ENCODE measurements at regions not wholly inside any gene's neighbourhood (a gene's known extent, or its start where the extent isn't known, plus 50 kb on each side); places are given as distances from the start of the nearest gene placed in this dataset.

GRCh38 chr5:167771571-167771970 lies 519.9 kb upstream of the WWC1 start:
- no peak for TF ChIP-seq CTCF (IDR thresholded peaks at IDR 0.05; ENCODE audit: insufficient read depth, low read length, poor library complexity, severe bottlenecking)
- no peaks in the 10 kb centered on the region for H3K36me3 ChIP-seq (ENCODE audit: control insufficient read depth, insufficient read depth, low read length)
- no peak for DNase-seq (ENCODE audit: low read depth)
- H3K27me3 ChIP-seq (ENCODE audit: control insufficient read depth, insufficient read depth, low read length), result no peaks in the 10 kb centered on the region
- no peak overlapping the region for H3K4me3 ChIP-seq (ENCODE audit: low read depth, low read length)

GRCh38 chr5:167773668-167774301 lies 517.7 kb upstream of the WWC1 start:
- no peak for DNase-seq (ENCODE audit: low read depth)
- Histone ChIP-seq H3K4me3 (ENCODE audit: low read depth, low read length) (no peak overlapping the region), H3K36me3 (ENCODE audit: control insufficient read depth, insufficient read depth, low read length) (no peaks in the 10 kb centered on the region), H3K27me3 (ENCODE audit: control insufficient read depth, insufficient read depth, low read length) (no peaks in the 10 kb centered on the region)
- TF ChIP-seq CTCF (IDR thresholded peaks at IDR 0.05; ENCODE audit: insufficient read depth, low read length, poor library complexity, severe bottlenecking), result no peak

DNA sequence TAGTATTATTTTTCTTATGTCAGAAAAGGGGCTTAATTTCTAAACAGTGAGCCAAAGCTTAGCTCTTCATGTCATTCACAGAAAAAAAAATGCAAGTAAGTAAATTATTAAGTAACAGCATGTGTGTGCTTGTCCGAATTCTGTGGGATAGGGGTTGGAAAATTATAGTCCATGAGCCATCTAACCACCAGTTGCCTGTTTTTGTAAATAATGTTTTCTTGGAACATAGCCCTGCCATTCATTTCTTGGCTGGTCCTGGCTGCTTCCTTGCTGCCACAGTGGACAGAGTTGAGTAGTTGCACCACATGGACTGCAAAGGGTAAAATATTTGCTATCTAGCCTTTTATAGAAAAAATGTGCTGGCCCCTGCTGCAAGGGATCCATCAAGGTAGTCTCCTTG lies 513.7 kb upstream of the WWC1 start:
- TF ChIP-seq CTCF (IDR thresholded peaks at IDR 0.05; ENCODE audit: insufficient read depth, low read length, poor library complexity, severe bottlenecking), result no peak
- Histone ChIP-seq H3K36me3 (ENCODE audit: control insufficient read depth, insufficient read depth, low read length) (no peaks in the 10 kb centered on the region), H3K27me3 (ENCODE audit: control insufficient read depth, insufficient read depth, low read length) (no peaks in the 10 kb centered on the region), H3K4me3 (ENCODE audit: low read depth, low read length) (no peak overlapping the region)
- no peak for DNase-seq (ENCODE audit: low read depth)

GRCh38 chr5:167778228-167778627 lies 513.2 kb upstream of the WWC1 start:
- DNase-seq (ENCODE audit: low read depth), result no peak
- no peaks in the 10 kb centered on the region for H3K36me3 ChIP-seq (ENCODE audit: control insufficient read depth, insufficient read depth, low read length)
- no peak for TF ChIP-seq CTCF (IDR thresholded peaks at IDR 0.05; ENCODE audit: insufficient read depth, low read length, poor library complexity, severe bottlenecking)
- H3K27me3 ChIP-seq (ENCODE audit: control insufficient read depth, insufficient read depth, low read length), result no peaks in the 10 kb centered on the region
- no peak overlapping the region for H3K4me3 ChIP-seq (ENCODE audit: low read depth, low read length)

- no peak overlapping the region for H3K4me3 ChIP-seq (ENCODE audit: low read depth, low read length)
- H3K36me3 ChIP-seq (ENCODE audit: control insufficient read depth, insufficient read depth, low read length), result no peaks in the 10 kb centered on the region
- no peak for TF ChIP-seq CTCF (IDR thresholded peaks at IDR 0.05; ENCODE audit: insufficient read depth, low read length, poor library complexity, severe bottlenecking)
- no peak for DNase-seq (ENCODE audit: low read depth)
- H3K27me3 ChIP-seq (ENCODE audit: control insufficient read depth, insufficient read depth, low read length), result no peaks in the 10 kb centered on the region
These were observed 511.8 kb upstream of the WWC1 start for GRCh38 chr5:167779644-167780043.

DNA sequence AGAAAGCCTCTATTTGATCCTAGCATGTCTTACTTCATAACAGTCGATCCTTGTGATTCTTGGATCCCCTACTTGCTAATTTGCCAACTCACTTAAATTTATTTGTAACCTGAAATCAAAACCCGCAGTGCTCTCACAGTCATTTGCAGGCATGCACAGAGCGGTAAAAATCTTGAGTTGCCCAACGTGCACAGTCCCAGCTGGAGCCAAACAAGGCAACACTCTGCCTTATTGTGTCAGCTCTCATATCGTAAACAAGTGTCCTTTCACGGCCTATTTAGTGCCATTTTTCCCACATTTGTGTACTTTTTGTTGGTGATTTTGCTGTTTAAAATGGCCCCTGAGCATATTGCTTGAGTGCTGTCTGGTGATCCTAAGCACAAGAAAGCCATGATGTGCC lies 511.3 kb upstream of the WWC1 start:
- Histone ChIP-seq H3K36me3 (ENCODE audit: control insufficient read depth, insufficient read depth, low read length) (no peaks in the 10 kb centered on the region), H3K27me3 (ENCODE audit: control insufficient read depth, insufficient read depth, low read length) (no peaks in the 10 kb centered on the region), H3K4me3 (ENCODE audit: low read depth, low read length) (no peak overlapping the region)
- DNase-seq (ENCODE audit: low read depth), result no peak
- TF ChIP-seq CTCF (IDR thresholded peaks at IDR 0.05; ENCODE audit: insufficient read depth, low read length, poor library complexity, severe bottlenecking), result no peak

All from kidney epithelial cell (primary cell).